ENCODE measurements at regions not wholly inside any gene's neighbourhood (a gene's known extent, or its start where the extent isn't known, plus 50 kb on each side); places are given as distances from the start of the nearest gene placed in this dataset.

DNA sequence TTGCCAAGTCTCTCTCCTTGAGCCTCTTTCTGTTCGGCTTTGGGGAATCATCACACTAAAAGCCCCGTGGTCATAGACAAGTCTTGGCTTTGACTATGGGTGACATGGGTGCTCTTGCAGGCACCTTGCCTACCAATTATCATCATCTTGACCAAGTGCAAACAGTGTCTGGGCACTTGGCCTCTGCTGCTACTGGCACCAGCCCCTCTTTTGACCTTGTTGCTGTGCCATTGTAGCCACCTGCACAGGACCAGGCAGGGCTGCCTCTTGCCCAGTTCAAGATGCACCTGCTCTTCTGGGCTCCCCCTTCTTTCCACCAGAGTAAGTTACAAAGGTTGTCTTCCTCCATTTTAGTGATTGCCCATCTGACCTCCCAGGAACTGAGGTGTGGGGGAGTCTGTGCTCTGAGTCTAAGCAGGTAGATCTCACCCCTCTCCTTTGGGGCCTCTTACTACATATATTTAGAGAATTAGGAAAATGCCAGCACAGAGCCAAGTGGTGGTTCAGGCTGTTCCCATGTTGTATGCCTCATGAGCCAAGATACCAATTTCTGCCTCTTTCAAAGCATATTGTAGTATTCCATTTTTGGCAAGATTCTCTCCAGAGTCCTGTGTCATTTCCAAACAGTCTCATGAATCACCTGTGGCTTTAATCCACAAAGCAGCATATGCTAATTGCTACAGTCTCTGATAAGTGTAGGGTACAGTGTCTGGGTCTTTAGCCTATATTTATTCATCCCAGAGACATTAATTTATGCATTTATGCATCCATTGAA, 142.9 kb upstream of the DAP start:
- POLR2A ChIA-PET: no interaction called here
- no peaks in the 10 kb centered on the region for H3K9me1 ChIP-seq (replicated peaks; ENCODE audit: control insufficient read depth, extremely low read depth, insufficient read depth, low read length)
- intact Hi-C loops (cut with micrococcal nuclease): no loop called here
- dilution Hi-C loops (cut with MboI; ENCODE audit: extremely low pct_ligation_motif_present, low sequenced_read_pairs): no loop called here
- H3K4me3 ChIP-seq (replicated peaks in 1 of 3; ENCODE audit: insufficient read depth in 1 of 3, low read depth in 1 of 3, low read length in 3 of 3): no peak overlapping the region
- no TSS peak for BruUV-seq (replicated peaks)
- H3K4me1 ChIP-seq (ENCODE audit: control insufficient read depth, extremely low read depth, insufficient read depth, low read length): peaks cover 6% of the 10 kb centered on the region
- DNase-seq (ENCODE audit: low read depth, low spot score) (no peak), FAIRE-seq (no peak)
- no peaks in the 10 kb centered on the region for H3K27me3 ChIP-seq (ENCODE audit: control insufficient read depth in 2 of 2, insufficient read depth in 2 of 2, low read length in 2 of 2)
- H3K4me2 ChIP-seq (ENCODE audit: insufficient read depth, low read length): no peak overlapping the region
- no peak overlapping the region for H3K27ac ChIP-seq (ENCODE audit: insufficient read depth, low read depth, low read length)
- H2AFZ ChIP-seq (ENCODE audit: low read depth, low read length): no peak overlapping the region
- CTCF ChIA-PET: no interaction called here
- TF ChIP-seq MAX (IDR thresholded peaks at IDR 0.05; ENCODE audit: insufficient read depth, insufficient read length): no peak
- no peak for TF ChIP-seq POLR2AphosphoS5 (IDR thresholded peaks at IDR 0.05; ENCODE audit: insufficient read depth, low read depth, low read length)
- no peak for TF ChIP-seq EZH2 (IDR thresholded peaks at IDR 0.05; ENCODE audit: borderline replicate concordance, low read depth, low read length, severe bottlenecking)
- TF ChIP-seq FOS (IDR thresholded peaks at IDR 0.05; ENCODE audit: borderline replicate concordance, insufficient read depth, low read length): no peak
- no peak for TF ChIP-seq JUN (IDR thresholded peaks at IDR 0.05; ENCODE audit: borderline replicate concordance, insufficient read depth, insufficient read length, low read depth)
- no peak for TF ChIP-seq MYC (IDR thresholded peaks at IDR 0.05; ENCODE audit: low read depth, low read length)
- no peak for TF ChIP-seq GATA2 (IDR thresholded peaks at IDR 0.05; ENCODE audit: insufficient read depth, insufficient read length, low read depth, low read length)
- TF ChIP-seq CTCF (IDR thresholded peaks at IDR 0.05; ENCODE audit: extremely low read depth in 1 of 2, insufficient read depth in 1 of 2, low read depth in 1 of 2, low read length in 2 of 2): no peak
- no peak for TF ChIP-seq POLR2A (IDR thresholded peaks at IDR 0.05; ENCODE audit: low read depth, low read length)
- H3K36me3 ChIP-seq (ENCODE audit: control insufficient read depth in 2 of 2, extremely low read depth in 1 of 2, insufficient read depth in 2 of 2, low read length in 2 of 2): no peaks in the 10 kb centered on the region
- H4K20me1 ChIP-seq (replicated peaks; ENCODE audit: control insufficient read depth, extremely low read depth, insufficient read depth, low read length): no peaks in the 10 kb centered on the region
- no peak overlapping the region for H3K9ac ChIP-seq (replicated peaks; ENCODE audit: extremely low read depth, insufficient read depth, low read length)
- H3K9me3 ChIP-seq (replicated peaks; ENCODE audit: control insufficient read depth, insufficient read depth, low read length): no peaks in the 10 kb centered on the region
- no peaks in the 10 kb centered on the region for H3K79me2 ChIP-seq (ENCODE audit: control insufficient read depth, insufficient read depth, low read length)

Measured in endothelial cell of umbilical vein (primary cell).